ENCODE measurements at regions not wholly inside any gene's neighbourhood (a gene's known extent, or its start where the extent isn't known, plus 50 kb on each side); places are given as distances from the start of the nearest gene placed in this dataset.

DNA sequence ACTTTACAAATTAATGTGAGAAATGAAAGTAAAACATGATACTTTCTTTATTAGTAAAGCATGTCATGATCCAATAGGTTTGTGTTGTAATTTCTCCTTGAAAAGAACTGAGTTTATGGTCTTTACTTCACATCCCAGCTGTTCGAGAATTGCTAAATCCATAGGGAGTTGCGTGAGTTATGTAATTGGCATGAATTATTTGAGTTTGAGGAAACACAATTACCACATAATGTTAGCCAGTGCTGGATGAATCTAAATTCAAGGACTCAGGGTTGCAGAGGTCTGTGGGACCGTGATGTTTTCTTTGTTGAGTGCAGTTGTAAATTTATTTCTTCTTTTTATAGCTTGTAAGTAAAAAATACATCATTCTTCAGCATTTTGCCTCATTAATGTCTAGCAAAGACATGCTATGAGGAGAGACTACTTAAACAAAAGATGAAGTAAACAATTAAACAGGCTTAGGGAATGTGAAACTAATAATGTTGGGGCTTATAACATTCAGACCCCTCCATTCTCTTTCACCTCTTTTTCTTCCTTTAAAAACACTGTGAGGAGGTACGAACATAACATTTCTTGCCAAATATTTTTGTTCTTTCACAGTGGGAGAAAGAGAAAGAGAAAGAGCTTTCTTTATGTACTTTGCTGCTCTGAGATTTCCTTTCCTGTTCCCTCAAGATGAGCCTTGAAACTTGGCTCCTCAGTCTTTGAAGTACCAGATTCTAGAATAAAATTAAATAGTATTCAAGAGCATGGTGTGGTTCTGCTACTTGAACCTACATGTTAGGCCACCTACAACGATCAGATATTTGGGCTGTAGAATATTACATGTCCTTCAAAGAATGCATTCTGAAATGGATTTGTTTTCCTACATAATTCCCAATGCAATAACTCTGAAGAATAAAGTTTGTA is 159.6 kb upstream of the ANK2 start:
- H3K4me1 Mint-ChIP-seq: no peaks in the 10 kb centered on the region
- POLR2A ChIA-PET: no interaction called here
- no peak for DNase-seq
- no peaks in the 10 kb centered on the region for H3K9me3 Mint-ChIP-seq
- ATAC-seq: no peak
- peaks cover 0 to 5% (median 0%) of the 10 kb centered on the region in 5 donors for H3K27me3 Mint-ChIP-seq
- H3K36me3 Mint-ChIP-seq: no peaks in the 10 kb centered on the region
- H3K4me3 Mint-ChIP-seq: no peak overlapping the region
- no peak overlapping the region for H3K27ac Mint-ChIP-seq

DNA sequence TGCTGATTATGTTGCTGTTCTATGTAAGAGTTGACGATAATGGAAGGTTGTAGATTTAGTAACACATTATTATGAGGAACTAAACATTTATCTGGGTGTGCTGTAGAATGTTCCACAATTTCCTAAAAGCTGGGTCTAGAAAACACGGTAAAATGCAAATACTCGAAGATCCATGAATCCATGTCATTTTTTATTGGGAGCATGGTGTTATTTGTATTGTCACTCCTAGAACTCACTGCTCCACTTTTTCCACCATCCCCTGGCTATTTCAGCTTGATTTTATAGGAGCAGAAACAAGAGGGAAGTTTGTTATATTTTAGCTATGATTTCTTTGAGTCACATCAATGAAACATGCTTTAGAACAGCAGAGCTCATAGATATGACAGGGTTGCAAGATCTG is 155.0 kb upstream of the ANK2 start:
- H3K36me3 Mint-ChIP-seq: no peaks in the 10 kb centered on the region
- ATAC-seq (no peak), DNase-seq (no peak)
- POLR2A ChIA-PET: no interaction called here
- no peaks in the 10 kb centered on the region for H3K4me1 Mint-ChIP-seq
- peaks cover 2 to 10% (median 4%) of the 10 kb centered on the region in 5 donors for H3K27me3 Mint-ChIP-seq
- H3K27ac Mint-ChIP-seq: no peak overlapping the region
- no peak overlapping the region for H3K4me3 Mint-ChIP-seq
- no peaks in the 10 kb centered on the region for H3K9me3 Mint-ChIP-seq

DNA sequence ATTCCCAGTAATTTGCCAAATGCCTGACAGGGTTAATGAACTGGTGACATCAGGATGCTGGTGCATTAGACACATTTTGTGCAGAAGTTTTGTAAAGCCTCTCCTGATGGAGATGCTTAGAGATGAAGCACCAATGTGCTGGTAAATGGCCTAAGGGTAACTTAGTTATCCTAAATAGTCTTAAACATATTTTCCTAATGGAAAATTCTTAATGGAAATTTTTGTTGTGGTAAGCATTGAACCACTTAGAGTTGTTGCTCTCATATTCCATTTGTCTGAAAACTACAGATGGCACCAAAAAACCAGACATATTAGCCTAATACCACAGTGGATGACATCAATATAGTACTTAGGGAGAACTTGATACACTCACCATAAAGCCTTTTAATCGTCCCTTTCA is 154.5 kb upstream of the ANK2 start:
- Mint-ChIP-seq H3K4me1 (no peaks in the 10 kb centered on the region), H3K36me3 (no peaks in the 10 kb centered on the region), H3K9me3 (no peaks in the 10 kb centered on the region), H3K27ac (no peak overlapping the region), H3K4me3 (no peak overlapping the region), H3K27me3 (peaks cover 3 to 15% (median 4%) of the 10 kb centered on the region in 5 donors)
- POLR2A ChIA-PET: no interaction called here
- DNase-seq: no peak
- ATAC-seq: no peak

DNA sequence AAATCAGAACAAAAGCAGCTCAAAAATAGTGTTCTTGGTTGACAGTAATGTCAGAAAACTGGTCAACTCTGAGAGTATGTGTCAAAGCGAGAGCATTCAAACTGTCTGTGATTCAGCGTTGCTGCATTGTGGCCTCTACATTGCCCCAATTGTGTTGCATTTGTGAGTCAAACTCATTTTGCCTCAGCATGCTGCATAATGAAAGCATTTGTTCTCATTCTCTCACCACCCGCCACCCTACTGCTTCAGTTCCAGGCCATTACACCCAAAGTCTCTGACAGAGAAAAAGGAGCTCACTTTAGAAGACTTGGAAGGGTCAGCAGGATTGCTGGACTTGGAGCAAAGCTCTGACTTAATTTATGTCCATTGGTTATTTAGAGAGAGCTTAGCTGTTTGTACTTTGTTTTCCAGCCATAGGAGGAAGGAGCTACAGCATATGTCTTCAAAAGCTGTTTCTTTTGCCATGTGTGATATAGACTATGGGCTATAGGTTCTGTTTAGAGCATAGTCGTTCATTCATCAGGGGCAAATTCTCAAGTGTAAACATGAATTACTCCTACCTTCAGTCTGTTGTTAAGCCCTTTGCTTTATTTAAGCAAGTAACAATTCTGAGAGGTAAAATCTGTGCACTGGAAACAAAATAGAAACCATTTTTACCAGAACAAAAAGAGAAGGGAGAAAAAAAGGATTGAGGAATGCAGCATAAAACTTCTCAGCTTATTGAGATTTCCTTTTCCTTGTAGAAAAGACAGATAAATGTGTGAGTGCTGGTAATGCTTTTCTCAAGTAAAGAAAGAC is 153.4 kb upstream of the ANK2 start:
- Mint-ChIP-seq H3K9me3 (no peaks in the 10 kb centered on the region), H3K4me3 (no peak overlapping the region), H3K27me3 (peaks cover 5 to 25% (median 8%) of the 10 kb centered on the region in 5 donors), H3K36me3 (no peaks in the 10 kb centered on the region), H3K27ac (no peak overlapping the region), H3K4me1 (no peaks in the 10 kb centered on the region)
- DNase-seq: no peak
- ATAC-seq: no peak
- POLR2A ChIA-PET: no interaction called here

DNA sequence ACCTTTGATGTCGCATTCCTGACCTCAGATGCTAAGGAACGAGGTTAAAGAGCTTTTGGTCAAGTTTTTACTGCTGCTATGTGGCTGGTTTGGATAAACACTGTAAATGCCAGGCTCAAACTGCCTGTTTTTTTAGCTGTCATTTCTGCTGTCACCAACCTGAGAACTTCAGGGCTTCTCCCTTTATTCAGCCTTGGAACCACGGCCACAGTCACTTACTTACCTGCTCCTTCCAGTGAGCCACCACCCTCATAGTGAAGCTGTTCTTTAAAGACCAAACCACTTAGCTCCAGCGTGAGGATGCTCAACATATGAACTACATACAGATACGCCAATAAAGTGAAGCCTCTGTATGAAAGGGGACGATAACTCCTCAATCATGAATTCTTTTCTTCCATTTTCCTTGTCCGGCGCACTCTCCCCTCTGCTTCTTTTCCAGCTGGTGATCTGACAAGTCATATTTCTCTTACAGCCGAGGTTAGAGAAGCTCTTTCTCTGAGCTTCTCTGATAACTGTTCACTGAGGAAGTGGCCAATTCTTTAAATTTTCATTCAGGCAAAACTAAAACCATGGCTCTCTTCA is 152.8 kb upstream of the ANK2 start:
- H3K27me3 Mint-ChIP-seq: peaks cover 5 to 32% (median 8%) of the 10 kb centered on the region in 5 donors
- H3K27ac Mint-ChIP-seq: no peak overlapping the region
- H3K36me3 Mint-ChIP-seq: no peaks in the 10 kb centered on the region
- H3K4me1 Mint-ChIP-seq: no peaks in the 10 kb centered on the region
- POLR2A ChIA-PET: no interaction called here
- H3K4me3 Mint-ChIP-seq: no peak overlapping the region
- ATAC-seq: no peak
- DNase-seq: no peak
- H3K9me3 Mint-ChIP-seq: no peaks in the 10 kb centered on the region

DNA sequence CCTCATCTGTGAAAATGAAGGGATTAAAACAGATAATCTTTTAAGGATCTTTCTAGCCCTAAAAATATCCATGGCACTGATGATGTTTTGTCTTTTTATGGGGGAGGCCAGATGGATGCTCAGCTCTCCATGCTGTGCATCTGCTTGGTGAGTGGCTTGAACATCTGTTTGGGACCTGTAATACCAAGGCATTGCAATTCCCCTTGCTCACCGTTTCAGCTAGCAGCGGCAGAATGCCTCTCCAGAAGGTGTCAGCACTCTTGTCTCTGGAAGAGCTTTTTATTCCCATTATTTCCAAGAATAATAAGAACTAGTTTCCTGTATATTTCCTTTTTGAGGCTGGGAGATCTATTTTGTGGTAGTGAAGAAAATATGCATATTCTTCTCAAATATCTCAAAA is 151.9 kb upstream of the ANK2 start:
- POLR2A ChIA-PET: no interaction called here
- Mint-ChIP-seq H3K4me1 (no peaks in the 10 kb centered on the region), H3K9me3 (no peaks in the 10 kb centered on the region), H3K27me3 (peaks cover 5 to 40% (median 8%) of the 10 kb centered on the region in 5 donors), H3K4me3 (no peak overlapping the region), H3K36me3 (no peaks in the 10 kb centered on the region), H3K27ac (no peak overlapping the region)
- ATAC-seq: no peak
- DNase-seq: no peak

DNA sequence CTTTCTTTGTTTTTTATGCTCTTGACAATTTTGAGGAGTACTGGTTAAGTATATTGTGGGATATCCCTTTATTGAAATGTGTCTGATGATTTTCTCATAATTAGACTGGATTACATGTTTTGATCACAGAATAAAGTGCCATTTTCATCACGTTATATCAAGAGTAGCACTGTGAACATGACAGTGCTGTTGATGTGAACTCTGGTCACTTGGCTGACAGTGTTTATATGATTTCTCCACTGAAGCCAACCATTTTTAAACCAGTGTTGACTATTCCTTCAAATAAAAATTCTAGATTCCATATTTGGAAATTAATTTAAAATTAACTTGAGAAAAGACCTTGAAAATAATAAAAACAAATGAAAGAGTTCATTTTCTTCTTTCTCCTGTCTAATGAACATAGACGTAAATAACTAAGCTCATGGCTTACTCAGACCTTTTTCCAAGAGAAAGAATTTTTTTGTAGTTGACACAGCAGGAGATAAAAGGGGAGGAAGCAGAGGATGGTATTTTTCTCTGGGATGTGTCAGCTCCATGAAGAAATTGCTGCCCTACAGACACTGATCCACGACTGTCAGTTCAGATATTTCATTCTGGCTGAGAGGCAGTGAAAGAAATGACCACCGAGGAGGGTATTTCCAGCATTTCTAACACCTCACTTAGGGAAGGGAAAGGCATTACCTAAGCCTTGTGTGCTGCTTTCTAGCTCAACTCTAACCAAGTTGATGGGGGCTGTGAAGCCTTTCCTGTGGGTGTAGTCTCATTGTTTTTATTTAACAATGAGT is 150.9 kb upstream of the ANK2 start:
- POLR2A ChIA-PET: no interaction called here
- Mint-ChIP-seq H3K27ac (no peak overlapping the region), H3K36me3 (no peaks in the 10 kb centered on the region), H3K9me3 (no peaks in the 10 kb centered on the region), H3K4me1 (no peaks in the 10 kb centered on the region), H3K4me3 (no peak overlapping the region), H3K27me3 (peaks cover 5 to 43% (median 8%) of the 10 kb centered on the region in 5 donors)
- ATAC-seq (no peak), DNase-seq (no peak)

DNA sequence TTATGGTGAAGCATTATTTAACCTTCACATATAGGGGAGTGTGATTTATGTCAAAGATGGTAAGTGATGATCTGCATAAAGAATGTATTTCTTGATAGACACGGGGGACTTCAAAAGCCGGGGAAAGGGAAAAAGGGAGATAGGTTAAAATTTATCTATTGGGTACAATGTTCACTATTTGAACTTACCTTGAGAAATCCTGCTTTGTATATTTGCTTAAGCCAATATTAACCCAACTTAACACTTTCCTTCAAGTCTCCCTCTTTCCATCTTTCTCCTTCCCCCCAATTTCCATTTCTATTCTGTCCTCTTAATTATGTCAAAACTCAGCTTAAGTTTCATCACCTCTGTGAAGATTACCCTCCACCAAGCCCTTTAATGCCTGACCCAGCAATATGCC is 149.0 kb upstream of the ANK2 start:
- POLR2A ChIA-PET: no interaction called here
- ATAC-seq (no peak), DNase-seq (no peak)
- Mint-ChIP-seq H3K27me3 (peaks cover 3 to 43% (median 8%) of the 10 kb centered on the region in 5 donors), H3K36me3 (no peaks in the 10 kb centered on the region), H3K27ac (no peak overlapping the region), H3K4me3 (no peak overlapping the region), H3K9me3 (no peaks in the 10 kb centered on the region), H3K4me1 (no peaks in the 10 kb centered on the region)

DNA sequence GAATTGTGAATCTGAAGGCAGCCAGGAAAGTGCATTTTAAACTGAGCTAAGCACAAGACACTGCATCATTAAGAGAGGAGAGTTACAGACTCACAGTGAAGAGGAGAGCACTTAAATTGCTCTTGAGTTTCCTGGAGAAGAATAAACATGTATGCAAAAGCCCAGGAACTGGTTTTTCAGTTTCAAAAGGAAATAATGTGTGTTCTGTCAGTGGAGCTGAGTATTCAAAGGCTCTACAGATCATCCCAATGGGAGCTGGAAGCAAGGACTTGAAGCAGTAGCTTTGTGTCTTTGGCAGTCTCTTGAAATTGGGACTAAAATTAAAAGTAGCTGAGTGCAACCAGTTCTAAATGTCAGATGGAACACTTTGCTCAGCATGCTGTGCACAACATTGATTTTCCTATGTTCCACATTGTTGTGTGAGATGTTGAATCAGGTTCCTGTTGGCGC is 147.5 kb upstream of the ANK2 start:
- no peak overlapping the region for H3K4me3 Mint-ChIP-seq
- DNase-seq (no peak), ATAC-seq (no peak)
- H3K4me1 Mint-ChIP-seq: no peaks in the 10 kb centered on the region
- H3K9me3 Mint-ChIP-seq: no peaks in the 10 kb centered on the region
- H3K36me3 Mint-ChIP-seq: no peaks in the 10 kb centered on the region
- H3K27ac Mint-ChIP-seq: no peak overlapping the region
- POLR2A ChIA-PET: no interaction called here
- peaks cover 7 to 54% (median 16%) of the 10 kb centered on the region in 5 donors for H3K27me3 Mint-ChIP-seq

DNA sequence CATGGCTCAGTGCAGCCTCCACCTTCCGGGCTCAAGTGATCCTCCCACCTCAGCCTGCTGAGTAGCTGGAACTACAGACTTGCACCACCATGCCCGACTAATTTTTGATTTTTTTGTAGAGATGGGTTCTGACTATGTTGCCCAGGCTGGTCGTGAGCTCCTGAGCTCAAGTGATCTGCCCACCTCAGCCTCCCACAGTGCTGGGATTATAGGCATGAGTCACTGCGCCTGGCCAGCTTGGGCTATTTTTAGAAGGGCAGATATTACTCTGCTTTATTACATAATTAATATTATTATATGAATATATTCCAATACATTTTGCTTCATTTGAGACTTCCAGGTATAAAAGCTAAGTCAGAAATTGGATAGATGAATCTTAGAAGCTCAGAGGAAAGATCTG is 143.7 kb upstream of the ANK2 start:
- no peak for ATAC-seq
- DNase-seq: no peak
- Mint-ChIP-seq H3K9me3 (no peaks in the 10 kb centered on the region), H3K36me3 (no peaks in the 10 kb centered on the region), H3K27ac (no peak overlapping the region), H3K4me3 (no peak overlapping the region), H3K27me3 (peaks cover 4 to 32% (median 11%) of the 10 kb centered on the region in 5 donors), H3K4me1 (peaks cover 0 to 7% (median 2%) of the 10 kb centered on the region in 4 donors)
- POLR2A ChIA-PET: no interaction called here

DNA sequence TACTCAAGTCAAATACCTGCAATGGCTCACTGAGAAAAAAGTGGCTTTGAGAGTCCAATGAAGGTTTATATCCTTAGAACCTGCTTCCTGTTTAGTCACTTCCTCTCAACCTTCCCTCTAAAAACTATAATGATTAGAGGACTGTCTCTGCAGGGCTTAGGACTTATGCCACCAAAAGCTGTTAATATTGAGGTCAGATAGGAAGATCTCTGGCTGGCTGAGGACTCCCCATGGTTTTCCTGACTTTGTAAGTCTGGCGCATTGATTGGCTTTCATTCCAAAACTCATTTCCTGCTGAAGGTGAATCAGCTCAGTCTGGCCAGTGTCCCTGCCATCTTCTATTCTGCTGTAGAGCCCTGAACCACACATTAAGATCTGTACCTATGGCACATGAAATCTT is 140.9 kb upstream of the ANK2 start:
- DNase-seq: no peak
- H3K36me3 Mint-ChIP-seq: no peaks in the 10 kb centered on the region
- H3K27ac Mint-ChIP-seq: no peak overlapping the region
- peaks cover 3 to 13% (median 11%) of the 10 kb centered on the region in 5 donors for H3K27me3 Mint-ChIP-seq
- POLR2A ChIA-PET: no interaction called here
- no peak overlapping the region for H3K4me3 Mint-ChIP-seq
- no peaks in the 10 kb centered on the region for H3K9me3 Mint-ChIP-seq
- peaks cover 0 to 7% (median 2%) of the 10 kb centered on the region in 4 donors for H3K4me1 Mint-ChIP-seq
- ATAC-seq: no peak

DNA sequence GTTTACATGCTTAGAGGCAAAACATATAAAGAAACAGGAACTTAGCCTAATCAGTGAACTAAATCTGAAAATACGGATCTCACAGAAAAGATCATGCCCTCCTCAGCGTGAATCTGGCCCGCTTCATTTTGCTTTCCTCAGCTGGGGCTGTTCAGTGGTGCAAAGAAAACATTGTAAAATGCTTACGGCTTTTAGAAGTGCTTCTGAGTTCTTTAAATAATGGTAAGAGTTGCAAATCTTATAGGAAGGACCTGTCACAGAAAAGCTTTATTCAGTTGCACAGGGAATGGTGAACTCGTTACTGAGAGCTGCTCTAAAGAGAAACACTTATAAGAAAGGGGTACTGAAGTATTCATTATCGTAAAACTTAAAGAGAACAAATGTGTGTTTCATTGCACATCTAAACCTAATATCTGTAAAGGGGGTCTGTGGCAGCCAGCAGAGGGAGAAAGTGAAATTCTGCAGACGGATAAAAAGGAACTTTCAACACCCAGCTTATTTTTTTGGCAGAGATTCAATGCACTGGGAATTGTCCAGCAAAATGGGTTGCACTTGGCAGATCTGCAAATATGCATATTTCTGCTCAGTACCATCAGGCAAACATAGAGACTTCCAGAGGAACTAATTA is 139.2 kb upstream of the ANK2 start:
- Mint-ChIP-seq H3K4me3 (peak overlapping the region in 6 of 10 donors; percentile 1 to 43 (median 35)), H3K4me1 (peaks cover 0 to 7% (median 2%) of the 10 kb centered on the region in 4 donors), H3K36me3 (no peaks in the 10 kb centered on the region), H3K27me3 (peaks cover 3 to 13% (median 11%) of the 10 kb centered on the region in 5 donors), H3K9me3 (no peaks in the 10 kb centered on the region), H3K27ac (no peak overlapping the region)
- POLR2A ChIA-PET: no interaction called here
- DNase-seq (no peak), ATAC-seq (no peak)
